ENCODE measurements at regions not wholly inside any gene's neighbourhood (a gene's known extent, or its start where the extent isn't known, plus 50 kb on each side); places are given as distances from the start of the nearest gene placed in this dataset.
A peak's percentile ranks its signal among the peaks of the same experiment; 100 is the strongest.

DNA sequence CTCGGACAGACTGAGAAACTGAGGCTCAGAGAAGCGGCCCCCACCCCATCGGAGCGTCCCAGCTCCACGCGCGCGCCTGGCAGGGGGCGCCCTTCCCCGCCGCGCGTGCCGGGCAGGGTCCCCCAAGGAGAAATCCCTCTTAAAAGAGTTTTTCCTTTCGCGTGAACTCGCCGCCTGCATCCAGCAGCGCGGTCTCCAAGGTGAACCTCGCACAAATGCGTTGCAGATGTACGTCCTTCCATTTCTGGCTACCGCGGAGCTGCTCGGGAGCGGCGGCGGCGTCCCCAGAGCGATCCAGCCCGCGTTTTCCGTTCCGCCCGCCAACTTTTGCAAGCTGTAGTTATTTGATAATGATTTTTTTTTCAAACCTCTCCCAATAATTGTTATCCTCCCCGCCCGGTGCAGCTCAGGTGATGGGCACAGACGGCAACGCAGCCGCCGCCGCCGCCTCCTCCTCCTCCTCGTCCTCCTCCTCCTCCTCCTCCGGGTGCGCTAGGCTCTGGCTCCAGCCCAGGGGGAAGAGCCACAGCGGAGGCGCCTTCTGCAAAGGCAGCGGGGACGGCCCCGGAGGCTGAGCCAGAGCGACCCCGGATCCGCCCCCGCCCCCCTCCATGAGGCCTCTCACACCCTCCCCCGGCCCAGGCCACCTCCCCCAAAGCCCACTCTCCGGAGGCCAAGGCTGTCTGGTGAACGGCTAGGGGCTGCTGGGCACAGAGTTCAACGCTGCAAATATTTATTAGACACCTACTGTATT is 74.0 kb upstream of the CUX1 start (continued):
- TF ChIP-seq, protein P1, sequence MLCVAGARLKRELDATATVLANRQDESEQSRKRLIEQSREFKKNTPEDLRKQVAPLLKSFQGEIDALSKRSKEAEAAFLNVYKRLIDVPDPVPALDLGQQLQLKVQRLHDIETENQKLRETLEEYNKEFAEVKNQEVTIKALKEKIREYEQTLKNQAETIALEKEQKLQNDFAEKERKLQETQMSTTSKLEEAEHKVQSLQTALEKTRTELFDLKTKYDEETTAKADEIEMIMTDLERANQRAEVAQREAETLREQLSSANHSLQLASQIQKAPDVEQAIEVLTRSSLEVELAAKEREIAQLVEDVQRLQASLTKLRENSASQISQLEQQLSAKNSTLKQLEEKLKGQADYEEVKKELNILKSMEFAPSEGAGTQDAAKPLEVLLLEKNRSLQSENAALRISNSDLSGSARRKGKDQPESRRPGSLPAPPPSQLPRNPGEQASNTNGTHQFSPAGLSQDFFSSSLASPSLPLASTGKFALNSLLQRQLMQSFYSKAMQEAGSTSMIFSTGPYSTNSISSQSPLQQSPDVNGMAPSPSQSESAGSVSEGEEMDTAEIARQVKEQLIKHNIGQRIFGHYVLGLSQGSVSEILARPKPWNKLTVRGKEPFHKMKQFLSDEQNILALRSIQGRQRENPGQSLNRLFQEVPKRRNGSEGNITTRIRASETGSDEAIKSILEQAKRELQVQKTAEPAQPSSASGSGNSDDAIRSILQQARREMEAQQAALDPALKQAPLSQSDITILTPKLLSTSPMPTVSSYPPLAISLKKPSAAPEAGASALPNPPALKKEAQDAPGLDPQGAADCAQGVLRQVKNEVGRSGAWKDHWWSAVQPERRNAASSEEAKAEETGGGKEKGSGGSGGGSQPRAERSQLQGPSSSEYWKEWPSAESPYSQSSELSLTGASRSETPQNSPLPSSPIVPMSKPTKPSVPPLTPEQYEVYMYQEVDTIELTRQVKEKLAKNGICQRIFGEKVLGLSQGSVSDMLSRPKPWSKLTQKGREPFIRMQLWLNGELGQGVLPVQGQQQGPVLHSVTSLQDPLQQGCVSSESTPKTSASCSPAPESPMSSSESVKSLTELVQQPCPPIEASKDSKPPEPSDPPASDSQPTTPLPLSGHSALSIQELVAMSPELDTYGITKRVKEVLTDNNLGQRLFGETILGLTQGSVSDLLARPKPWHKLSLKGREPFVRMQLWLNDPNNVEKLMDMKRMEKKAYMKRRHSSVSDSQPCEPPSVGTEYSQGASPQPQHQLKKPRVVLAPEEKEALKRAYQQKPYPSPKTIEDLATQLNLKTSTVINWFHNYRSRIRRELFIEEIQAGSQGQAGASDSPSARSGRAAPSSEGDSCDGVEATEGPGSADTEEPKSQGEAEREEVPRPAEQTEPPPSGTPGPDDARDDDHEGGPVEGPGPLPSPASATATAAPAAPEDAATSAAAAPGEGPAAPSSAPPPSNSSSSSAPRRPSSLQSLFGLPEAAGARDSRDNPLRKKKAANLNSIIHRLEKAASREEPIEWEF (IDR thresholded peaks at IDR 0.05; ENCODE audit: insufficient replicate concordance, low read depth, low read length): no peak
- no peak for TF ChIP-seq BRCA1 (IDR thresholded peaks at IDR 0.05; ENCODE audit: low read depth, low read length)
- TF ChIP-seq CBX3 (IDR thresholded peaks at IDR 0.05; ENCODE audit: borderline replicate concordance, low read depth): no peak
- peak; percentile 51 for TF ChIP-seq CREM (IDR thresholded peaks at IDR 0.05; ENCODE audit: low read depth)
- no peak for TF ChIP-seq ZSCAN29 (IDR thresholded peaks at IDR 0.05)
- TF ChIP-seq, protein P2, sequence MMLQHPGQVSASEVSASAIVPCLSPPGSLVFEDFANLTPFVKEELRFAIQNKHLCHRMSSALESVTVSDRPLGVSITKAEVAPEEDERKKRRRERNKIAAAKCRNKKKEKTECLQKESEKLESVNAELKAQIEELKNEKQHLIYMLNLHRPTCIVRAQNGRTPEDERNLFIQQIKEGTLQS (IDR thresholded peaks at IDR 0.05; ENCODE audit: borderline replicate concordance, extremely low read depth, low read depth, low read length): no peak
- no peak for TF ChIP-seq ESRRA (IDR thresholded peaks at IDR 0.05; ENCODE audit: low read length)
- TF ChIP-seq, protein P3, sequence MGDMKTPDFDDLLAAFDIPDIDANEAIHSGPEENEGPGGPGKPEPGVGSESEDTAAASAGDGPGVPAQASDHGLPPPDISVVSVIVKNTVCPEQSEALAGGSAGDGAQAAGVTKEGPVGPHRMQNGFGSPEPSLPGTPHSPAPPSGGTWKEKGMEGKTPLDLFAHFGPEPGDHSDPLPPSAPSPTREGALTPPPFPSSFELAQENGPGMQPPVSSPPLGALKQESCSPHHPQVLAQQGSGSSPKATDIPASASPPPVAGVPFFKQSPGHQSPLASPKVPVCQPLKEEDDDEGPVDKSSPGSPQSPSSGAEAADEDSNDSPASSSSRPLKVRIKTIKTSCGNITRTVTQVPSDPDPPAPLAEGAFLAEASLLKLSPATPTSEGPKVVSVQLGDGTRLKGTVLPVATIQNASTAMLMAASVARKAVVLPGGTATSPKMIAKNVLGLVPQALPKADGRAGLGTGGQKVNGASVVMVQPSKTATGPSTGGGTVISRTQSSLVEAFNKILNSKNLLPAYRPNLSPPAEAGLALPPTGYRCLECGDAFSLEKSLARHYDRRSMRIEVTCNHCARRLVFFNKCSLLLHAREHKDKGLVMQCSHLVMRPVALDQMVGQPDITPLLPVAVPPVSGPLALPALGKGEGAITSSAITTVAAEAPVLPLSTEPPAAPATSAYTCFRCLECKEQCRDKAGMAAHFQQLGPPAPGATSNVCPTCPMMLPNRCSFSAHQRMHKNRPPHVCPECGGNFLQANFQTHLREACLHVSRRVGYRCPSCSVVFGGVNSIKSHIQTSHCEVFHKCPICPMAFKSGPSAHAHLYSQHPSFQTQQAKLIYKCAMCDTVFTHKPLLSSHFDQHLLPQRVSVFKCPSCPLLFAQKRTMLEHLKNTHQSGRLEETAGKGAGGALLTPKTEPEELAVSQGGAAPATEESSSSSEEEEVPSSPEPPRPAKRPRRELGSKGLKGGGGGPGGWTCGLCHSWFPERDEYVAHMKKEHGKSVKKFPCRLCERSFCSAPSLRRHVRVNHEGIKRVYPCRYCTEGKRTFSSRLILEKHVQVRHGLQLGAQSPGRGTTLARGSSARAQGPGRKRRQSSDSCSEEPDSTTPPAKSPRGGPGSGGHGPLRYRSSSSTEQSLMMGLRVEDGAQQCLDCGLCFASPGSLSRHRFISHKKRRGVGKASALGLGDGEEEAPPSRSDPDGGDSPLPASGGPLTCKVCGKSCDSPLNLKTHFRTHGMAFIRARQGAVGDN (IDR thresholded peaks at IDR 0.05): 0 out of 2 replicates have a peak, but pooled peaks have one; percentile 34
- no peak for TF ChIP-seq CEBPB (IDR thresholded peaks at IDR 0.05; ENCODE audit: borderline replicate concordance in 1 of 2, low read depth in 2 of 2, low read length in 2 of 2)
- no peak for TF ChIP-seq RAD51 (IDR thresholded peaks at IDR 0.05)
- peak; percentile 56; the same call in 1 of the 2 replicates for TF ChIP-seq NBN (IDR thresholded peaks at IDR 0.05)
- no peak for TF ChIP-seq SUPT20H (IDR thresholded peaks at IDR 0.05; ENCODE audit: borderline replicate concordance, control insufficient read depth, low read depth, low read length)
- no peak for TF ChIP-seq ZZZ3 (IDR thresholded peaks at IDR 0.05; ENCODE audit: control insufficient read depth, insufficient read length, low read depth)
- TF ChIP-seq PML (IDR thresholded peaks at IDR 0.05; ENCODE audit: low read length): no peak
- 0 out of 2 replicates have a peak, but pooled peaks have one; percentile 16 for TF ChIP-seq MEF2A (IDR thresholded peaks at IDR 0.05; ENCODE audit: insufficient read depth, low read depth, low read length)
- TF ChIP-seq, protein P4, sequence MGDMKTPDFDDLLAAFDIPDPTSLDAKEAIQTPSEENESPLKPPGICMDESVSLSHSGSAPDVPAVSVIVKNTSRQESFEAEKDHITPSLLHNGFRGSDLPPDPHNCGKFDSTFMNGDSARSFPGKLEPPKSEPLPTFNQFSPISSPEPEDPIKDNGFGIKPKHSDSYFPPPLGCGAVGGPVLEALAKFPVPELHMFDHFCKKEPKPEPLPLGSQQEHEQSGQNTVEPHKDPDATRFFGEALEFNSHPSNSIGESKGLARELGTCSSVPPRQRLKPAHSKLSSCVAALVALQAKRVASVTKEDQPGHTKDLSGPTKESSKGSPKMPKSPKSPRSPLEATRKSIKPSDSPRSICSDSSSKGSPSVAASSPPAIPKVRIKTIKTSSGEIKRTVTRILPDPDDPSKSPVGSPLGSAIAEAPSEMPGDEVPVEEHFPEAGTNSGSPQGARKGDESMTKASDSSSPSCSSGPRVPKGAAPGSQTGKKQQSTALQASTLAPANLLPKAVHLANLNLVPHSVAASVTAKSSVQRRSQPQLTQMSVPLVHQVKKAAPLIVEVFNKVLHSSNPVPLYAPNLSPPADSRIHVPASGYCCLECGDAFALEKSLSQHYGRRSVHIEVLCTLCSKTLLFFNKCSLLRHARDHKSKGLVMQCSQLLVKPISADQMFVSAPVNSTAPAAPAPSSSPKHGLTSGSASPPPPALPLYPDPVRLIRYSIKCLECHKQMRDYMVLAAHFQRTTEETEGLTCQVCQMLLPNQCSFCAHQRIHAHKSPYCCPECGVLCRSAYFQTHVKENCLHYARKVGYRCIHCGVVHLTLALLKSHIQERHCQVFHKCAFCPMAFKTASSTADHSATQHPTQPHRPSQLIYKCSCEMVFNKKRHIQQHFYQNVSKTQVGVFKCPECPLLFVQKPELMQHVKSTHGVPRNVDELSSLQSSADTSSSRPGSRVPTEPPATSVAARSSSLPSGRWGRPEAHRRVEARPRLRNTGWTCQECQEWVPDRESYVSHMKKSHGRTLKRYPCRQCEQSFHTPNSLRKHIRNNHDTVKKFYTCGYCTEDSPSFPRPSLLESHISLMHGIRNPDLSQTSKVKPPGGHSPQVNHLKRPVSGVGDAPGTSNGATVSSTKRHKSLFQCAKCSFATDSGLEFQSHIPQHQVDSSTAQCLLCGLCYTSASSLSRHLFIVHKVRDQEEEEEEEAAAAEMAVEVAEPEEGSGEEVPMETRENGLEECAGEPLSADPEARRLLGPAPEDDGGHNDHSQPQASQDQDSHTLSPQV (IDR thresholded peaks at IDR 0.05): no peak
